ENCODE measurements at regions not wholly inside any gene's neighbourhood (a gene's known extent, or its start where the extent isn't known, plus 50 kb on each side); places are given as distances from the start of the nearest gene placed in this dataset.

GRCh38 chr15:35717721-35718120 lies 171.8 kb upstream of the DPH6 start:
- intact Hi-C loops (cut with micrococcal nuclease; ENCODE audit: unreplicated experiment): no loop called here
- H3K4me1 ChIP-seq: peaks cover 7% of the 10 kb centered on the region; the same call in 1 of the 2 replicates
- POLR2A ChIA-PET: no interaction called here
- Mint-ChIP-seq H3K9me3 (ENCODE audit: unreplicated experiment) (peaks cover 10% of the 10 kb centered on the region), H3K4me1 (ENCODE audit: low read depth, unreplicated experiment) (peaks cover 10% of the 10 kb centered on the region), H3K36me3 (ENCODE audit: insufficient read depth, unreplicated experiment) (peaks cover 4% of the 10 kb centered on the region), H3K4me3 (ENCODE audit: unreplicated experiment) (no peak overlapping the region), H3K27ac (ENCODE audit: unreplicated experiment) (no peak overlapping the region), H3K27me3 (ENCODE audit: insufficient read depth, unreplicated experiment) (no peaks in the 10 kb centered on the region)
- no peak for TF ChIP-seq CTCF (IDR thresholded peaks at IDR 0.05; ENCODE audit: insufficient read depth in 1 of 2, low read depth in 1 of 2, low read length in 1 of 2, severe bottlenecking in 1 of 2, unreplicated experiment in 1 of 2)
- no peak overlapping the region for H3K4me3 ChIP-seq (ENCODE audit: low read depth, low read length)
- no peaks in the 10 kb centered on the region for H3K9me3 ChIP-seq
- no TSS peak for BruUV-seq (replicated peaks)
- DNase-seq: no peak
- no peaks in the 10 kb centered on the region for H3K36me3 ChIP-seq (ENCODE audit: control insufficient read depth, insufficient read depth, low read length)
- CTCF ChIA-PET: no interaction called here
- no peaks in the 10 kb centered on the region for H3K27me3 ChIP-seq (replicated peaks; ENCODE audit: control insufficient read depth, insufficient read depth, low read length)

GRCh38 chr15:35720019-35720418 lies 174.1 kb upstream of the DPH6 start:
- TF ChIP-seq CTCF (IDR thresholded peaks at IDR 0.05; ENCODE audit: insufficient read depth in 1 of 2, low read depth in 1 of 2, low read length in 1 of 2, severe bottlenecking in 1 of 2, unreplicated experiment in 1 of 2): no peak
- Histone ChIP-seq H3K36me3 (ENCODE audit: control insufficient read depth, insufficient read depth, low read length) (no peaks in the 10 kb centered on the region), H3K27me3 (replicated peaks; ENCODE audit: control insufficient read depth, insufficient read depth, low read length) (no peaks in the 10 kb centered on the region), H3K4me1 (peaks cover 7% of the 10 kb centered on the region), H3K4me3 (ENCODE audit: low read depth, low read length) (no peak overlapping the region), H3K9me3 (no peaks in the 10 kb centered on the region)
- ChIA-PET CTCF (no interaction called here), POLR2A (no interaction called here)
- no TSS peak for BruUV-seq (replicated peaks)
- H3K27ac Mint-ChIP-seq (ENCODE audit: unreplicated experiment): no peak overlapping the region
- no peaks in the 10 kb centered on the region for H3K27me3 Mint-ChIP-seq (ENCODE audit: insufficient read depth, unreplicated experiment)
- H3K4me1 Mint-ChIP-seq (ENCODE audit: low read depth, unreplicated experiment): peaks cover 10% of the 10 kb centered on the region
- no peak overlapping the region for H3K4me3 Mint-ChIP-seq (ENCODE audit: unreplicated experiment)
- intact Hi-C loops (cut with micrococcal nuclease; ENCODE audit: unreplicated experiment): loop anchor here (2.0 kb wide), 1 partner anchor 19 kb away; no protein-coding TSS in a partner anchor
- H3K9me3 Mint-ChIP-seq (ENCODE audit: unreplicated experiment): peaks cover 20% of the 10 kb centered on the region
- no peak for DNase-seq
- peaks cover 4% of the 10 kb centered on the region for H3K36me3 Mint-ChIP-seq (ENCODE audit: insufficient read depth, unreplicated experiment)

- Histone ChIP-seq H3K36me3 (ENCODE audit: control insufficient read depth, insufficient read depth, low read length) (no peaks in the 10 kb centered on the region), H3K27me3 (replicated peaks; ENCODE audit: control insufficient read depth, insufficient read depth, low read length) (no peaks in the 10 kb centered on the region), H3K4me1 (peaks cover 7% of the 10 kb centered on the region), H3K4me3 (ENCODE audit: low read depth, low read length) (no peak overlapping the region), H3K9me3 (no peaks in the 10 kb centered on the region)
- ChIA-PET CTCF (no interaction called here), POLR2A (no interaction called here)
- no peak for TF ChIP-seq CTCF (IDR thresholded peaks at IDR 0.05; ENCODE audit: insufficient read depth in 1 of 2, low read depth in 1 of 2, low read length in 1 of 2, severe bottlenecking in 1 of 2, unreplicated experiment in 1 of 2)
- peaks cover 15% of the 10 kb centered on the region for H3K4me1 Mint-ChIP-seq (ENCODE audit: low read depth, unreplicated experiment)
- no peak for DNase-seq
- intact Hi-C loops (cut with micrococcal nuclease; ENCODE audit: unreplicated experiment): loop anchor here (2.0 kb wide), 1 partner anchor 20 kb away; no protein-coding TSS in a partner anchor
- no TSS peak for BruUV-seq (replicated peaks)
- peaks cover 20% of the 10 kb centered on the region for H3K9me3 Mint-ChIP-seq (ENCODE audit: unreplicated experiment)
- no peak overlapping the region for H3K4me3 Mint-ChIP-seq (ENCODE audit: unreplicated experiment)
- H3K27ac Mint-ChIP-seq (ENCODE audit: unreplicated experiment): no peak overlapping the region
- no peaks in the 10 kb centered on the region for H3K27me3 Mint-ChIP-seq (ENCODE audit: insufficient read depth, unreplicated experiment)
- H3K36me3 Mint-ChIP-seq (ENCODE audit: insufficient read depth, unreplicated experiment): peaks cover 8% of the 10 kb centered on the region
Observed at GRCh38 chr15:35720984-35721383, 175.0 kb upstream of the DPH6 start.

Measured in Caco-2 (cell line).